GM19455 (cell line): ENCODE measurements at regions not wholly inside any gene's neighbourhood (a gene's known extent, or its start where the extent isn't known, plus 50 kb on each side); places are given as distances from the start of the nearest gene placed in this dataset.
"Not testable (repeated sequence)": the region's sequence is repeated elsewhere in the genome, so short reads cannot be mapped to it uniquely, and the experiment has no call there.

Source experiments
- ATAC-seq: cut with Tn5 transposase; IDR thresholded peaks from one replicate; pipeline ENCODE4 v1.9.1; 2021; ENCODE audit not compliant: unreplicated experiment

- ATAC-seq, result not testable (repeated sequence)
These were observed 198.0 kb upstream of the ZNF469 start for GRCh38 chr16:88184566-88185355.

GRCh38 chr16:88185406-88185805 lies 197.4 kb upstream of the ZNF469 start:
- ATAC-seq, result not testable (repeated sequence)

GRCh38 chr16:88185976-88186888 lies 196.5 kb upstream of the ZNF469 start:
- ATAC-seq, result not testable (repeated sequence)

DNA sequence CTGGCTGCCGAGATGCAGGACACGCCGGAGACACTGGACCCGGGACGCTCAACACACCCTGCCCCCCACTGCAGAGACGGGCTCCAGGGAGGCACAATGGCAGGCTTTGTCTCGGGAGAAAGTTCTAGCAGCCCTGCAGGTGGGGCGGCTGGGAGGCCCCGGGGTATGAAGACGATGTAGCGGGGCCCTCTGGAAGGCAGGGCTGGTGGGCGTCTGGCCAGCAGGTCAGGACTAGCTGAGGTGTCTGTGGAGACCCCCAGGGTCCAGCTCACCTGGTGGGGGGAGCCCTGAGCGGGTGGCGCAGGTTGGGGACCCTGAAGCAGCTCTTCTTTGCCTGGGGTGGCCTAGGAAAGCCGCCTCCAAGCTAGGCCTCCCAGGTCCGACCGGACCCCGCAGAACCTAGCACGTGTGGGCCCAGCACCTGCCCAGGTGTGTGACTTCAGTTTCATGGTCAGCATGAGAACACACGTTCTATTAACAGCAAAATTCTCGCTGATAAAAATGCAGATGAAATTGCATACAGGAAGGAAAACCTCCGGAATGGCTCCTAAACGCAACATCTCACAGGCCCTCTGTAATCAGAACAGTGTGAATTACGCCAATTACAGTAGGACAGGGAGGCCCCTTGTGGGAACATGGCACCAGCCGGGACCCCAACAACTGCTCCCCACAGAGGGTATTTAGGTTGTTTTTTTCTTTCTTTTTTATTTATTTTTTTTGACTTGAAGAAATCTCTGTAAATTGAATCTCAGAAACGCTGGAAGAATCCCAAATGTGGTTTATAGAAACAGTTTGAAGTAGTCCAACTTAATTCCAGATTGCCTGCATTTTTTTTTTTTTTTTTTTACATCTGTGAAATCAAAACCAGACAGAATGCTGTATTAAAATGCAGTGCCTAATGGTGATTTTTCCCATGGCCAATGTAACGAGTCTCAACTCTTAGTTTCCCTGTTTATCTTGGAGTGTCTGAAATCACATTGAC lies 195.6 kb upstream of the ZNF469 start:
- ATAC-seq, result not testable (repeated sequence)

DNA sequence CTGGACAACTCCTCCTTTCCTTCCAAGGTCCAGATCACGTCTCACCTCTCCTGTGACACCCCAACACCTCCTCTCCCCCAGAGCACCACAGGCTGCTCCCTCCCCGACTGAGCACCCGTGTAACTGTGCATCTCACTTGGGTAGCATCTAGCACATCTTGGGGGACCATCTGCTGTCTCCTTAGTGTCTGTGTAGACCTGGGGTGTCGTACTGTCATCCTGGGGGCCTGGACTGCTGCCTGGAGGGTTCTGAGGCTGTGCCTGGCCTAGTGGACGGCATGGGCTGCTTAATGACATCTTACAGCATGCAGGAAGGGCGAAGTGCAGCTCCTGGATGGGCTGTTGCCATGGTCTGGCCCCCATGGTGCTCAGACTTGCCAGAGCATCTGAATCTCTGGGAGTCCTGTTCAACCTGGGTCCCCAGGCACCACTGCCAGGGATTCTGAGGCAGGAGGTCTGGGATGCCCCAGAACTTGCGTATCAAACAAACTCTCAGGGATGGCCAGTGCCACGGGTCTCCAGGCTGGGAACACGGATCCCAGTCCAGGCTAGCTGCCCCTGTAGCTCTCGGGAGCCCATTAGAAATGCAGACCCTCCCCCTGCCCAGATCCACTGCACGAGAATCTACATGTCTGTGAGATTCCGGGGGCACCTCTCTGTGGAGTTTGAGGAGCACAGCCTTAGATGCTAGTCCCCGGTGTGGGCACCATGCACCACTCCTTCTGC lies 194.4 kb upstream of the ZNF469 start:
- not testable (repeated sequence) for ATAC-seq

DNA sequence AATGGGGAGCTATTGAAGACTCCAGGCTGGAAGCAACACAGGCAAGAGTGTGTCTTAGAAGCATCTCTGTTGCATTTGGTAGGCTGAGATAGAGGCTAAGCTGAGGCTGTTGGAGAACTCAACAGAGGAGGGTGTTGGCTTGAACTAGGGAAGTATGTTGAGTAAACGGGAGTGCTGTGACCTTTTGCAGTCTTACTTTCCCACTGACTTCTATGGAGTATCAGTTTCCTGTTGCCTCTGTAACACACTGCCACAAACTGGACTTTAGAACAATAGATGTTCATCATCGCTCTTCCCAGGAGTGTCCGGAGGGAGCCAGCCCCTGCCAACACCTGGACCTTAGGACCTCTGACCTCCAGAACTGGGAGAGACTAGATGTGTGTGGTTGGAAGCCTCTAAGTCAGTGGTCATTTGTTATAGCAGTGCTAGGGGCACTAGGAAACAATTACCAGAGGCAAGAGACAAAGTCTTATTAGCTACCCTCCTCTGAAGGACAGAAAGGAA lies 192.1 kb upstream of the ZNF469 start:
- not testable (repeated sequence) for ATAC-seq

DNA sequence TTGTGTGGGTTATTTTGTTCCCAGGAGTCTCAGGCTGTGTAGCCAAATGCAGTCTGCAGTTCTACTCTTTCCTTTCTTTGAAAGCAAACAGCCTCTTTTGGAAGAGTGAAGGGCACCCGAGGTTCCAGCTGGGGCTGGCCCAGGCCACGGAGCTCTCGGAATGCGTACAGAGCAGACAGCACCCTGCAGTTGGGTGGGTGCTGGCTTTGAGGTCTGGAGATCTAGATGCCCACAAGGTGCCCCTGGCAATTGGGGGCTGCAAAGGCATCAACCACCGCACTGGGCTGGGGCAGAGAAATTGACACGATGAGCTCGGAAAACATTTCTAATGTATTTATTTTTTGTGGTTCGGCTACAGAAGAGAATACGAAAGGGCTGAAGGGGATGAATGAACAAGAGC lies 191.6 kb upstream of the ZNF469 start:
- ATAC-seq, result not testable (repeated sequence)

GRCh38 chr16:88192601-88193000 lies 190.2 kb upstream of the ZNF469 start:
- ATAC-seq, result no peak

- not testable (repeated sequence) for ATAC-seq
These were observed 188.9 kb upstream of the ZNF469 start for GRCh38 chr16:88193706-88194396.

- no peak for ATAC-seq
These were observed 188.1 kb upstream of the ZNF469 start for GRCh38 chr16:88194397-88195268.

DNA sequence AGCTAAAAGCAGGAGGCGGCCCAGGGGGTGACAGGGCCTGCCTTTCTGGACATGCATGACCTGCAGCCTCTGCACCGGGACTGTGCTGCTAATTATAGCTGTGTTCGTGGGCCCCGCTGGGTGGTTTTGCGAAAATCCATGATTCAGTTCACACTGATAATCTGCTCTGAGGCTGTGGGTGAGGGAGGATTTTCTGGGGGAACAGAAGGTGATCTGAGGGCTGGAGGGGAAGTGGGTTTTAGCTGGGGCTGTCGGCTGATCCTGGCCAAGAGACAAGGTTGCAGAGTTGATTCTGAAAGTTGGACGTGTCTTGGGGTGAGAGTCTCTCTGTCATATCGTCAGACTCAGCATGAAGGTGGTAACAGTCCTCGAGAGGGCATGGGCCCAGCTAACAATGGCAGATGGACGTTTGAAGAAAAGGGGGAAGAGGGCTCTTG lies 187.5 kb upstream of the ZNF469 start:
- ATAC-seq, result no peak

- no peak for ATAC-seq
These were observed 186.8 kb upstream of the ZNF469 start for GRCh38 chr16:88195911-88196465.

DNA sequence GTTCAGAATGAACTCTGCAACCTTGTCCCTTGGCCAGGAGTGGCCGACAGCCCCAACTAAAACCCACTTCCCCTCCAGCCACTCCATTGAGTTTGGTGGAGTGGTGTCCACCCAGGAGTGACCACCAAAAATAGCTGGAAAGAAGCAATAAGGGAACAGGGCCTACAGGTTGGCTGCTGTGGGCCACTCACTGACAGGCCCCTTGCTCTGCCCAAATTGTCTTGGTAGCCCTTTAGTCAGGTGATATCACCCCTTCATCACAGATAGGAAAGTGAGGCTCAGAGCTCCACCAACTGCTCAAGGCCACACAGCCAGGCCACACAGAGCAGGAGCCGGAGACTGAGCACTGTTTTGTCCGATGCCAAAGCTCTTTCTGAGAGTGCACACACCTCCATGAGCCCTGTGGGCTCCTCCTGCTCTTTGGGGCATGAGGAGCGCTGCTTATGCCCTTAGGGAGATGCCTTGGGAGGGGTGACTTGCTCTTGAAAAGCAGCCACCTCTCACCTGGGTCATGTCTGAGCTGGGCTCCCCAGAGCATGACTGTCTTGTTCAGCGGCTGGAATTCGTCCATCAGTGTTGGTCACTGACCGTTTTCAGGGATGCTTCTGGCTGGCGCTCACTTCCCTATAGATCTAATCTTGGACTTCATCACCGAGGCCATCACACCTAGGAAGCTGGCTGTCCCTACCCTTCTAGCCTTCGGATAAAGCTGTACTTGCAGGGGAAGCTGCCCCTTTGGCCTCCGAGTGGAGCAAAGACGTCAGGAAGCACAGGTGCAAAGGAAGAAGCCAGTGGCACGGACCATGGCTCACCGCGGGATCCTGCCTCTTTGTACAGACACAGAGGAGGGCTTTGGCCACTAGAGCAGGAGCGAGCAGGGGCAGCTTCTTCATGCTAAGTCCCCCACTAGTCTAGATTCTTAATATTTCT lies 186.0 kb upstream of the ZNF469 start:
- no peak for ATAC-seq

- ATAC-seq, result no peak
These were observed 185.0 kb upstream of the ZNF469 start for GRCh38 chr16:88197481-88198456.

DNA sequence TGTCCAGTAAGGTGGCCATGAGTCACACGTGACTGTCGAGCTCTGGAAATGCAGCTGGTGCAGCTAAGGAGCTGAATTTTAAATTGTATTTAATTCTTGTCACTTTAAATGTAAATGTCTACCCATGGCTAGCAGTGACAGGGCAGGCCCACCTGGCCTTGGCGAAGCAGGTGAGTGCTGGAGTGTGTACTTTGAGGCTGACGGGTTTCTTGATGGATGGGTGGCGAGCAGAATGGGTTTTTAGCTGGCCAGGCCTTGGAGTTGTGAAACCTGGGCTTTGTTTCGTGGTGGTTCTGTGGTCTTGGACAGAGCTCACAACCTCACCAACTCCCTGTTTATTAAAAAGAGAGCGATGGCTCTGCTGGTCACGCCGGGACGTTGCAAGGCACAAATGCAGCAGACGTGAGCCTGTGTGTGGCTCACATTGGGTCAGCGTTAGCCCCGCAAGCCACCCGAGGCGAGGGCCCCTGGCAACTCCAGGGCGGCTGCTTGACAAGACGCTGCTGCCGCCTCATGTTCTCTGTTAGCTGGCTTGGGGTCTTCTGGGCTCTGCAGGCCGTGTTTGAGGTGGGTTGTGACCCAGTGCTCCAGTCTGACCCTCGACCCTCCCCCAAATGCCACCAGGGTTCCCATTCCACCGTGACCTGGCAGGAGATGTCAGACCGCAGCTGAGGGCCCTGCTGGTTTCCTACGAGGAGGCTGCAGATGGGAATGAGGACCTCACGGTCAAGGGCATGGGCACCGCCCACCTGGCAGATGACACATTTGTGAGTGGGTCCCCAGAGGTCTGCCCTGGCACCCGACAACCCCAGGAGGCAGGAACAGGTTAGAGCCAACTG lies 184.1 kb upstream of the ZNF469 start:
- ATAC-seq, result not testable (repeated sequence)
